COLO668 (cell line): ENCODE measurements at regions not wholly inside any gene's neighbourhood (a gene's known extent, or its start where the extent isn't known, plus 50 kb on each side); places are given as distances from the start of the nearest gene placed in this dataset.
"Not testable (repeated sequence)": the region's sequence is repeated elsewhere in the genome, so short reads cannot be mapped to it uniquely, and the experiment has no call there.

Experiments used
- DNase-seq: peaks from one replicate; lab custom pipeline; 2025; ENCODE audit not compliant: unreplicated experiment; lab: John Stamatoyannopoulos, UW

DNA sequence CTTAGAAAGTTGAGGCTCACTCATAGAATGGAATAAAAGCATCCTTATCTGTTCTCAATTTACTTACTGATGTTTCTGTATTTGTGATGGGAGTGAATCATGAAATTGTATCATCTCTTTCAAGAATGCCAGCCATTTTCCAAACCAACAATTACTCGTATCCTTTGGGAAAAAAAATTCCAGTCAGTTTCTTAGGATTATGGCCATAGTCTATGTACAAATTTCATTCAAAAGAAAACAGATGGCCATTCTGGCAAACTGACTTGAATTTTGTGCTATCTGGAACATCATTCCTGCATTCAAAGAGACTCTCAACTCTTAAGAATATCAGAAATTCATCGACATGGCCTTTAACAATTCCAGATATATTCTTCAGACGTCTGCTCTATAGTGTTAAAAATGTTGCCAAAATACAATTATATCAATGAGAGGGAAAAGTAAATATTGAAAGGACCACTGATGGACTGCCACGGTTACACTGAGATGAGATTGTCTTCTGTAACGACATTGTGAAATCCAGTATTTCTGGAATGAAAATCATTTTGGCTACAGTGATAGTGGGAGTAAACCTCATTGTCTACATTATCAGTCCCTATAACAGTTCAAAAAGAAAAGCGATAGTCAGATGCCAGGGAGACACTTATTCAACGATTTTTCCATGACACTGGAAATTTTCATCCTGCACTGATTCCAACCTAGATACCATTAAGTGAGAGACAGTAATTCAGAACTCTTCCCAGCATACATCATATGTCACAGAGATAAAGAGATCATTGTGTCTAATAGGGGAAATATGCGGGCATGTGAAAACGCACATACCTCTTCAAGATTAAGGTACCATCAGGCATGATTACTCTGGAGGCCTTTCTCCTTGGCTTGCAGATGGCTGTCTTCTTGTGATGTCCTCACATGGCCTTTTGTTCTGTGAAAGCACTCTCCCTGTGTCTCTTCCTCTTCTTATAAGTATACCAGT lies 953.8 kb upstream of the ALCAM start:
- DNase-seq: no peak

DNA sequence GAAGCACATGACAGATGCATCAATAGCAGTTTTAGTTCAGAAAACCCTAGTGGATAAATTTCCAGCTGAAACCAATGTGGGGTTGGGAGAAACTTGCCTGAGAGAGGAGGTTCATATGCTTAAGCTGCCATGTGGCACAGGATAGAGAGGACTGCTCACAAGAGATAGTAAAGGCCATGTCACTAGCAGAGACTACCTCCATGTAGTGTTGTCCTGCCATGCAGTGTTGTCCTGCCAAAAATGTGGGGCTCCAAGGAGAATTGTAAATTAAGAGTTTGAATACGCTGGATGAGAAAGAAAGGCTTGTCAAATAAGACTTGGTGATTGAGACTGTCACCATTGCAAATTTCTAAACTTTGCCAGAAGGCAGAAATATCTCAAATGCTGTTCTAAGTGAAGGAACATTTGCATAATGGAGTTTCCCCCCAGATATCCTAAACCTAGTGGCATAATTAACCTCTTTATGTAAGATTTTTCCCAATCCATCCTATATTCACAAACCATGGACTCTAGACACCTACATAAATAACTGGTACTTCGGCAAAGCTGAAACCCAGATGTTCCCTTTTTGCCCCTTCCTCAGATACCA lies 938.3 kb upstream of the ALCAM start:
- DNase-seq: no peak

DNA sequence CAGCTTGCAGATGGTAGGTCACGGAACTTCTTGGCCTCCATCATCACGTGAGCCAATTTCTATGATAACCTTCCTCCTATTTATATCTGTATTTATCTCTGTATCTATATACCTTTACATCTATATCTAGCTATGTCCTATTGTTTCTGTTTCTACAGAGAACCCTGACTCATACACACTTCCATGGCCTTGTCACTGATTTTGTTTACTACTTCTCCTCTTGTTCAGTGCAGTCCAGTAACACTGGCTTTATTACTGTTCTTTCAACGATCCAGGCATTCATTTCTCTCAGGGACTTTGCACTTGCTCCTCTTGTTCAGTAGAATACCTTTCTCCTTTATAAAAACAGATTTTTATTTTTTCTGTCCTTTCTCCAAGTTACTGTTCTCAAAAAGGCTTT lies 937.0 kb upstream of the ALCAM start:
- DNase-seq: no peak

DNA sequence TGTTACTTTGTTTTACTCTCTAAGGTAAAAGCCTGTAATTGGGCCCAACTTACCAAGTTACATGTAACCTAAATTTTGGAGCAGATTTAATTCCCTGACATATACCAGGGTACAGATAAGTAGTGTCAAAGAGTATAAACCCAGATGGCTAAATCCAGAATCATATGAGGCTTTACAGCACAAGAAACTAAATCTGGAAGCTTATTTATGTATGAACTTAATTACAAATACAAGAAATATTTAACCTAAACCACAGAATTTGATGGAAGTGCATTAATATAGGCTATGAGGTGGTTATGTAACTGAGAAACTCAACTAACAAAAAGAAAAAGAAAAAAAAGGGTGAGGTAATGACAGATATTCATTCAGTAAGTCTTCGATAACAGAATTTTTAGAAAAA lies 930.2 kb upstream of the ALCAM start:
- DNase-seq: no peak

DNA sequence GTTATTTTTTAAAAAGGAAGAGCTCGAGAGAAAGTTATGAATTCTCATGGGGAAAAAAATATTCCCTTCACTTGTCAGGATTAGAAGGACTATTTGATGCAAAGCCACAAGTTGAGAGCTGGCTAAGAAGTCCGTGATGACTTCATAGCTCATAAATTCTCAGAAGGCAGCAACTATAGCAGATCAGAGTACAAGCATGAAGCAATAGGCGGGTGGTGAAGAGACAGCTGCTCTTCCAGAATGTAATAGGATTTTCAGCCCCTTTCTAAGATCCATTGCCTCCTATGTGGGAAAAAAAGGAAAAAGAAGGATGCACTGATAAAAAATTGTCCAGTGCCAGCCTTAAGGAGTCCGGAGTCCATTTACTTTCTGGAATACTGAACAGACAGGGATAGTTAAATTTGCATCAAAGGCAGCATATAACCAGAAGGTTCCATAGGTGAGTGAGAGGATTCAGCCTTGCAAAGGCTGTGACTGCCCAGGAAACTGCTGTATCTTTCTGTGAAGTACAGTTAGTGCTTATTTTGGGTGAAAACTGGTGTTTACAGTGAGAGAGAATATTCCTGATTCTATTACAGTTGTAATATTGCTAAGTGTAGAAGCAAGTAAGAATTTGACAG lies 929.5 kb upstream of the ALCAM start:
- DNase-seq: no peak

DNA sequence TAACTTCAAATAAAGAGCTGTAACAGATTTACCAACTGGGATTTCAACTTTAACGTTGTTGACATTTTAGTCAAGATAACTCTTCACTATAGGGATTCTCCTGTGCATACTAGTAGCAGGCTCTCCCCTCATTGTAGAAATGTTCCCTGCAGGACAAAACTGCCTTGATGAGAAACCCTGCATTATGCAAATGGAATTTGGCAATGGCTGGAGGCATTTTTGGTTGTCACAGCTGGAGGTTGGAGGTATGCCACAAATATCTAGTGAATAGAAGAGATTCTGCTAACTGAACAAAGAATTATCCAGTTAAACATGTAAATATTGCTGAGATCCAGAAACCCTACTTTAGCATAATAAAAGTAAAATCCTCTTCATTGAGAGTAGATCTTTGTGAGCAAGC lies 928.8 kb upstream of the ALCAM start:
- DNase-seq: no peak

DNA sequence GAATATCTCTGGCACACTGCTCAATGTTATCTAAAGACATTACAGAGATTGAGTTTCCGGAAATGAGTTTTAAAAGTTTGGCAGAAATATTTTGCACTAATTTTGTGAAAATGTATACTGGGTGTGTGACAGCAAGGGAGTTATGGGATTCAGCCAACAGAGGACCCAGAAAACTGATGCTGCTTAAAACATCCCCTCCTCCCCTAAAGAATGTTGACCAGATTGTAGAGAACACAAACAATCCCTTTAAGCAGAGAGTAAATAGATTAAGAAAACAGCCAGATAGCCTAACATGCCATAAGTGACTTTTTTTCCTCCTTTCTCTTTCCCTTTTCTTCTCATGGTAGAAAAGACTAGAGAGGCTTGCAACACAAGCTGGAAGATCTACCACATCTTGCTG lies 928.0 kb upstream of the ALCAM start:
- no peak for DNase-seq

DNA sequence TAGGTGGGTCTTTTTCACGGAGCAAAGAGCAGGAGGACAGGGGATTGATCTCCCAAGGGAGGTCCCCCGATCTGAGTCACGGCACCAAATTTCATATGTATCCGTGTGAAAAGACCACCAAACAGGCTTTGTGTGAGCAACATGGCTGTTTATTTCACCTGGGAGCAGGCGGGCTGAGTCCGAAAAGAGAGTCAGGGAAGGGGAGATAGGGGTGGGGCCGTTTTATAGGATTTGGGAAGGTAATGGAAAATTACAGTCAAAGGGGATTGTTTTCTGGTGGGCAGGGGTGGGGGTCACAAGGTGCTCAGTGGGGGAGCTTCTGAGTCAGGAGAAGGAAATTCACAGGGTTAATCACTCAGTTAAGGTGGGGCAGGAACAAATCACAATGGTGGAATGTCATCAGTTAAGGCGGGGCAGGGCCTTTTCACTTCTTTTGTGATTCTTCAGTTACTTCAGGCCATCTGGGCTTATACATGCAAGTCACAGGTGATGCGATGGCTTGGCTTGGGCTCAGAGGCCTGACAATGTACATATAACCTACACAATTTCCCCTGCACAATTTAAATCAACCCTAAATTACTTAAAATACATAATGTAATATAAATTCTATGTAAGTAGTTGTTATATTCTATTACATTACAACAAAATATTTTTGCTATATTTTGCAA lies 921.3 kb upstream of the ALCAM start:
- DNase-seq: not testable (repeated sequence)

DNA sequence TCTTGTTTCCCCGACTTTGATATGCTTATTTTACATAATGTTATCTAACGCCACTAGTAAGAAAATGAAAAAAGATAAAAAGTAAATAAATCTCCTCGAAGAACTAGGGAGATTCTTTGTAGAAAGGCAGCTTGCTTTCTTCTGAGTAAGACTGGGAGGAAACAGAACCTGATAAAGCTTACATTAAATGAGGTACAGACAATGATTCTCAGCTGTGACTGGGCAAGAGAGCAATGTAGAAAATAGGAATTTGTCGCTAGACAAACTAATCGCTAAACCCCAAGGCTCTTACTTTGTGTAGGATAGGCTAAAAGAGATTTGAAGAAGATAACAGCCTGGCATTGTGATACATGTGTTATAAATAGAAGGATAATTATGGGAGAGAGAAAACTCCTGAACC lies 919.0 kb upstream of the ALCAM start:
- DNase-seq: no peak

DNA sequence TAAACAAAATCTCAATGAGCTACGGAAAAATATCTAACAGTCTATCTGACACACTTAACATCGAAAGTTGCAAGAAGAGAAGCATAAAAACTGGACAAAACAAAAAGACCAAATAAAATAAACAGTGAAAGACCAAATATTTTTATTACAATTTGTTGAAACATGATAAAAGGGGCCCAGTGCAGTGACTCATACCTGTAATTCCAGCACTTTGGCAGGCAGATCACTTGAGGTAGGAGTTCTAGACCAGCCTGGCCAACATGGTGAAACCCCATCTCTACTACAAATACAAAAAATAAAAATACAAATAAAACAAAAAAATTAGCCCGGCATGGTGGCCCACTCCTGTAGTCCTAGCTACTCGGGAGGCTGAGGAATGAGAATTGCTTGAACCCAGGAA lies 914.0 kb upstream of the ALCAM start:
- DNase-seq: no peak

DNA sequence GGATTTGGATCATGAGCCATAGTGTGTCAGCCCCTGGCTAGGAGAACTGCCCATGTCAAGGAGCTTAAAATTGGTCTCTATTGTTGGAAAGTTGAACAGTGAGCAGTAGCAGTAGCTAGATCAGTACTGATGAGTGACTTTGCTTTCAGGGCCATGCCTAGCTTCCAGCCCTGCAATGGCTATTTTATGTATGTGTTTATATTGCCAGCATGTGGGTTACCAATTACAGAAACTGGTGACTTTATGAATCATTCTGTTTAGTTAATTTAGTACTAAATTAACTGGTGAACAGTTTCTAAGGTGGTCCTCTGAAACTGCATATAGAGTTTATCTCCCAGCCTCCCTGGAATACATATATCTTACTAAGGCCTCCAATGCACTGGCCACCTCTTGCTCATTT lies 908.1 kb upstream of the ALCAM start:
- DNase-seq: no peak

DNA sequence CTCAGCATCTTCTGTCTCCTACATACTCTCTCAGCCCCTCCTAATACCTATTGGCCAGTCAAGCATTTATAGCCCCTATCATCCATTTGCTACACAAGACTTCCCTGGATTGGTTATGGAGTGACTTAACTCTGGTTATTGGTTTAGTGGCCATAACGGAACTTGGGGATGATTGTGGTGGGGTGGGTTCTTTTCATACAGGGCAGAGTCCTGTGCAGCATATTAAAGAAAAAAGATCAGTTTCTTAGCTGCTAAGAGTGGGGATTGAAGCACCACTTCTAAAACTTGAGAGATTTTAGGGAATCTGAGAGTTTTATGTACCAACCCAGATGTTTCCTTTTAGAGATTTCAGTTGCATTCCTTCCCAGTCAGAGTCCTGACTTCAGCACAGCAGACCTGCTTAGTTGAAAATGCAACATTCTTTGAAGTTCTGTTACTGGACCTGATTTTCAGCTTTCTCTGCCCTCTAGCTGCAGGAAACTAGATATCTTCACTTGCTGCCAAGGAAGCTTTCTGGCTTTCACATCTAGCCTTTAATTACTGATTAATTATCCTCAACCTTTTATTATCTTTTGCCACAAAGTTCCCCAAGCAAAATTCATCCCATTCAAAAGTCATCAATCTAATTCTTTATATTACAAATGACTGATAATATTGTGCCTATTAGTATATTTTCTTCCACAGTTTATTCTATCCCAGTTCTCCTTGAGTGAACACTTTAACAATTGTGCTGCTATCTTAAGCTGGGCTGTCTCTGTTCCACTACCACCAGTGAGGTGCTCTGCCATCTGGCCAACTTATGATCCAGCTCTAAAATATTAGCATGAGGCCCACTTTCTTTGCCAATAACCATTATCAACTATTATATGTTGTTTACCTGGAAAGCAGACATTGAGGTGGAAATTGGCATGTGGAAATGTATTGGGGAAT lies 906.0 kb upstream of the ALCAM start:
- no peak for DNase-seq

DNA sequence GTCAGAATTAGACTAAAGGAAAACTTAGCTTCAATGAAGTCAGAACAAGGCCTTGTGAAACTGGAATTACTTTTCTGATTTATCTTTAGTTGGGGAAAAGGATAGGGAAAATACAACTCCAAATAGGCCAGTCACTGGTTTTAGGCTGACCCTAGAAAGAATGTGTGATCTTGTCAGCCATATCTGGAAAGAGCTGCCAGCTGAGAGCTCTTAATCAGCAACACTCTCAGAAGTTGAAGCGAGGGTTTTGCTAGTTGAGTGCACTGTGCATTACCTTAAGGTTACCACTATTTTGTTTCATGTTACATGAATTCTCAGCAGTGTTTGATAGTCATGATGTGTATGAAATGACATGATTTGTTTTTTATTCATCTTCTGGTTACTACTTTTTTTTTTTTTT lies 905.3 kb upstream of the ALCAM start:
- DNase-seq: no peak

DNA sequence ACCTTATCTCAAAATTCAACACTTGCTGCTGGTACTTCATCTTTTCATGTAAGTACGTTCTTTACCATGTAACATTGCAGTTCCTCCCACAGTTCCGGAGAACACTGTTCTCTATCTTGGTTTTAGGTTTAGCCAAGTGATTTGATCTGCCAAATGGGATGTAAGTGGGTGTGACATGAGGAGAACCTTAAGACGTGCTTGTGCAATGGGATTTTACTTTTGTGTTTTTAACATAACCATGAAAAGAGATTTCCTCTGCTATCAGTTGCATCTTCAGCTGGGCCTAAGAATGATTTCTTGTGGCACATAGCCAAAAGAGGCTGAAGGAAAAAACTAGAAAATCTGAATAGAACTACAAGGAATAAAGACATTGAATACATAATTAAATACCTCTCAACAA lies 894.5 kb upstream of the ALCAM start:
- DNase-seq: no peak

DNA sequence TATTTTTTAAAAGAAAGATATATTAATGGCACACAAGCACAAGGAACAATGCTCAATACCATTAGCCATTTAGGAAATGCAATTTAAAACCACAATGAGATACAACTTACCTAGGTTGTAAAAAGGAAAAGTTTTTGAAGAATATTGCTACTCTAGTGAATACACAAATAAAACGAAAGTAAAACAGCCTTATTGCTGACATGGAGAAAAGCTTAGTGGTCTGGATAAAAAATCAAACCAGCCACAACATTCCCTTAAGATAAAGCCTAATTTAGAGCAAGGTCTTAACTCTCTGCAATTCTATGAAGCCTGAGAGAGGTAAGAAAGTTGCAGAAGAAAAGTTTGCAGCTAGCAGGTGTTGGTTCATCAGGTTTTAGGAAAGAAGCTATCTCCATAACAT lies 892.7 kb upstream of the ALCAM start:
- no peak for DNase-seq

DNA sequence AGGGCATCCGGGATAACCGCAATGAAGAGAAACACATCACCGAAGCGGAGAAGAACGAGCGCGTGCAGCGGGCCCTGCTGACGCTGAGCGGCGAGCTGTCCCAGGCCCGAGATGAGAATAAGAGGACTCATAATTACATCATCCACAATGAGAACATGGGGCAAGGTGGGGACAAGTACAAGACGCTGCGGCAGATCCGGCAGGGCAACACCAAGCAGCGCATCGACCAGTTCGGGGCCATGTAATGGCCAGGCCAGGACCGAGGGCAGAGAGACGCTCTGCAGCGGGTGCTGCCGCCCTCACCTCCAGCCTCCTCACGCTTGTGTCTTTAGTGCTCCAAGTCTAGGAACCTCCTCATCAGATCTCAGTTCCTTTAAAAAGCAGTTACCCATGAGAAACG lies 863.7 kb upstream of the ALCAM start:
- DNase-seq: no peak

DNA sequence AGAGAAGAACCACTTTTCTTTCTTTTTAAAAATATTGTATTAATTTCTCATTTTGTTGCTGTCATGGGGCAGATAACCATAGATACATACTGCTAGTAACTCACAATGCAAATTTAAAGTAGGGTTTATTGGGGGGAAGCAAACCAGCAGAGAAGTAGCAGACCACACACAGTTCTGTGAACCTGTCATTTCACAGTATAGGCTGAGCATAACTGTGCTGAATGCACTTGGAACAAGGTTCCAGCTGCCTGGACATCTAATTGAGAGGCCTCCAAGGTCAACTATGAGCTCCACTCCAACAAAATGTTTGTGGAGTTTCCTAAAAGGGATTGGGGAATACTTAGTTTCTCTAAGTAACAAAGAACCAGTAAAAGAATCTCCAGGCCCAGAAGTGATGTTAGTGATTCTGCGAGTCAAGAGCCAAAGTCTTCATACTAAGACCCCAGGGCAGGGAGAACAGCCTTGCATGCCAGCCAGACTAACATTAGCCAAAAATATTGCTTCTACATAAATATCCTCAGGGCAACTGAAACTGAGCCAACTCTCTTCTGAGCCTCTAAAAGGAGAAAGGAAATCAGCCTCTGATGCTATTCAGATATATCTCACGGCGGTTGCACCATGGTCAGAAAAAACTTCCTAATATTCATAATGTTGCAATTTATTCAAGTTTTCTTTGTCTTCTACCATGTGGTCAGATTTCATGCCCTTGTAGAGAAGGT lies 856.4 kb upstream of the ALCAM start:
- DNase-seq: no peak

DNA sequence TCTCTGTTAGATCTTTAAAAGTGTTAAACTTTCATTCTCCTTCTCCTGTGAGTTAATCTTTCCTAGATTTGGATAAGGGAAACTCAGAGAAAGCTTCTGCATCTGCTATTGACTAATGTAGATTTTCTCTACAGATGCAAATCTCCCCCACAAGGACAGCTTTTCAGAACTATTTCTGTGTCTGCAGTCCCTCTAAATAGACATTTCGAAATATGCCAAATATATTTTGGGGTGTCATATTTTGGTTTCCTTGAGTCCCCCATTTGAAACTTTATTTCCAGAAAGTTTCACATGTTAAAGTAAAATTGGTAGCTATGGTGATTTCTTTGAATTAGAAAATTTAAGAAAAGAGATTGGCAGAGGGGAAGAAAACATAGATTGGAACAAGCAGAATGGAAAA lies 852.3 kb upstream of the ALCAM start:
- no peak for DNase-seq

DNA sequence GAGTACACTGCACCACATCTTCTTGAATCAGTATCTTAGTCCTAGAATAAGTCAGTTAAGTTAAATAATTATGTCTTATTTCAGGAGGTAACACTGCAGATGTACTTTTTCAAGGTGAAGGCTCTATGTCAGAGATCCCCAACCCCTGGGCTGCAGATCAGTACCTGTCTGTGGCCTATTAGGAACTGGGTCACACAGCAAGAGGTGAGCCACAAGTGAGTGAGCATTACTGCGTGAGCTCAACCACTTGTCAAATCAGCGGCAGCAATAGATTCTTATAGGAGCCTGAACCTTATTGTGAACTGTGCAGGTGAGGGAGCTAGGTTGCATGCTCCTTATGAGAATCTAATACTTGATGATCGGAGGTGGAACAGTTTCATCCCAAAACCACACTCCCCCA lies 851.9 kb upstream of the ALCAM start:
- DNase-seq: no peak

DNA sequence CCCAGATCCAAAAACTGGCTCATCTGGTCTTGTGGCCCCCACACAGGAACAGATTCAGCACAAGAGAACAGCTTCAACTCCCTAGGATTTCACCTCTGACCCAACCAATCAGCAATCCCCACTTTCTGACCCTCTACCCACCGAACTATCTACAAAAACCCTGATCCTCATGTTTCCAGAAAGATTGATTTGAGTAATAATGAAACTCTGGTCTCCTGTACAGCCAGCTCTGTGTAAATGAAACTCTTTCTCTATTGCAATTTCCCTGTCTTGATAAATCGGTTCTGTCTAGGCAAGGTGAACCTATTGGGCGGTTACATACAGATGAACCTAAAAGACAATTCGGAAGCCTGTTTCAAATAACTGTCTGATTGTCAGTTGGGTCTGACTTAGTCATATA lies 847.6 kb upstream of the ALCAM start:
- no peak for DNase-seq
